GM19324 (cell line): ENCODE measurements at regions not wholly inside any gene's neighbourhood (a gene's known extent, or its start where the extent isn't known, plus 50 kb on each side); places are given as distances from the start of the nearest gene placed in this dataset.
"Not testable (repeated sequence)": the region's sequence is repeated elsewhere in the genome, so short reads cannot be mapped to it uniquely, and the experiment has no call there.

Experiments used
- ATAC-seq: cut with Tn5 transposase; IDR thresholded peaks from one replicate; pipeline ENCODE4 v1.9.1; 2021; ENCODE audit warnings: mild to moderate bottlenecking, moderate library complexity; ENCODE audit not compliant: unreplicated experiment, low FRiP score

- ATAC-seq = not testable (repeated sequence)
Measured at GRCh38 chr3:103531327-103531726, 1096.5 kb downstream of the ZPLD1 start.

DNA sequence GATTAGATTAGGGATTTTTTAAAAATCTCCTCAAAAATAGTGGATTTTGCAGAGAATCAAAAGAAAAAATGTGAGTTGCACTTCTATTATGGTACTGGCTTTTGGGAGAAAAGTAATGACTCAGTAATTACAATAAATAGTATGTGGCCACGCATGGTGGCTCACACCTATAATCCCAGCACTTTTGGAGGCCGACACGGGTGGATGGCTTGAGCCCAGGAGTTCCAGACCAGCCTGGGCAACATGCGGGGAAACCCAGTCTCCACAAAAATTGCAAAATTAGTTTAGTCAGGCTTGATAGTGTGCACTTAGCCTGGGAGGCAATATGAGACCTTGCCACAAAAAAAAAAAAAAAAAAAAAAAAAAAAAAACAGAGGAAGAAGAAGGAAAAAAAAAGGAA, 1098.2 kb downstream of the ZPLD1 start:
- ATAC-seq = no peak

GRCh38 chr3:103554451-103554850, 1119.6 kb downstream of the ZPLD1 start:
- no peak for ATAC-seq

- ATAC-seq = not testable (repeated sequence)
Measured at GRCh38 chr3:103564116-103564515, 1129.3 kb downstream of the ZPLD1 start.

GRCh38 chr3:103585809-103586208, 1151.0 kb downstream of the ZPLD1 start:
- ATAC-seq = no peak

- ATAC-seq = no peak
Measured at GRCh38 chr3:103589770-103590169, 1155.0 kb downstream of the ZPLD1 start.

DNA sequence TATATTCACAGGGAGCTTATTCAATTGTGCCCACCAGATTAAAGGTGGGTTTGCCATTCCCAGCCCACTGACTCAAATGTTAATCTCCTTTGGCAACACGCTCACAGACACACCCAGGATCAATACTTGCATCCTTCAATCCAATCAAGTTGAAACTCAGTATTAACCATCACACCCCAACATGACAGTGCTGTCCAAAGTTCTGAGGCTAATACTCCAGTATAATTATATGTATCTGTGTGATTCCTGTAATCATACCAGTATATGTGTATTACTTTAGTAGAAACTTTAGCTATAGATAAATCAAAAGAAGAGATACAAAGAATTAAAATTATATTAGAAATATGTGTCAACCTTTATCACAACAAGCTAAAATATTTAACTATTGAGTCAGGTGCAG, 1166.0 kb downstream of the ZPLD1 start:
- no peak for ATAC-seq

GRCh38 chr3:103601666-103602065, 1166.9 kb downstream of the ZPLD1 start:
- ATAC-seq = no peak

DNA sequence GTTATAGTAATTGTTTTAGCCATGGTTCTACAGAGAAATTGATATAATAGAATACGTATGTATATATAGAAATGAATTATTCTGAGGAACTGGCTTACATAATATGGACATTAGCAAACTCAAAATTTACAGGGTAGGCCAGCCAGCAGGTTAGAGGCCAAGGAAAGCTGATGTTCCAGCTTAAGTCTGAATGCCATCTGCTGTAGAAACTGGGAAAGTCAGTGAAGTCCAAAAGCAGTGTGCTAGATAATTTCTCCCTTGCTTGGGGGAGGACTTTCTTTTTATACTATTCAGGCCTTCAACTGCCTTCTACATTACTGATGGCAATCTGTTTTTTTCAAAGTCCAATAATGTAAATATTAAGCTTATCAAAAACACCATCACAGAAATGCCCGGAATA, 1174.7 kb downstream of the ZPLD1 start:
- ATAC-seq = no peak

DNA sequence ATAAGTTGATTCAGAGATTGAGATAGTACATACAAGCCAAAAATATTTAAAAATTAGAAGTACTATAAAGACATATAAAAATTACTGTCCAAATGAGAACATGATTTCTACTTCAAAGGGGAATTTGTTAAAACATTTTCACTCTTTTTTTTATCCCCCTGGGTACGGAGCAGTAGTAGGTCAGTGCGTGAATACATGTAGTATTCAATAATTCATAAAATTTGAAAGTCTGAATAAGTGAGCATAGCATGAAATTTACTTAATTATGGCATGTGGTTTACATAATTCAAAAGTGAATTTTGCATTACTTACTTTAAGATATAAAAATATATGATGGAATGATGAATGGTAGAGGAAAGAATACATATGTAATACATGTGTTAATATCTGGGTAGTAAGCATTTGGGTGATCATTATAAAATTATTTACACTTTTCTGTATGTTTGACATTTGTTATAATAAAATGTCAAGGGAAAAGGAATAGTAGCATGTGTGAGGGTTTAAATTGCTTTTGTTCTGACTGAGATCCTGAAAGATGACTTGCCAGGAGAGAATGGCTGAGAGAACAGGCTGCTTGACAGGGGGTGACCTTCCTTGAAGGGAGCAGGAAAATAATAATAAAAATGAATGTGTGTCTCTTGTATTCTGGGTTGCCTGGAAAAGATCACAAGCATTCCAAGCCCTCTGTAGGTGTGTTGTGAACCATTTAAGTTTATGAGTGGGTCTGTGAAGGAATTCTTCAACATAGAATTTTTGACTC, 1178.8 kb downstream of the ZPLD1 start:
- no peak for ATAC-seq

GRCh38 chr3:103614719-103615118, 1179.9 kb downstream of the ZPLD1 start:
- no peak for ATAC-seq

- ATAC-seq = no peak
Measured at GRCh38 chr3:103617961-103618360, 1183.1 kb downstream of the ZPLD1 start.

DNA sequence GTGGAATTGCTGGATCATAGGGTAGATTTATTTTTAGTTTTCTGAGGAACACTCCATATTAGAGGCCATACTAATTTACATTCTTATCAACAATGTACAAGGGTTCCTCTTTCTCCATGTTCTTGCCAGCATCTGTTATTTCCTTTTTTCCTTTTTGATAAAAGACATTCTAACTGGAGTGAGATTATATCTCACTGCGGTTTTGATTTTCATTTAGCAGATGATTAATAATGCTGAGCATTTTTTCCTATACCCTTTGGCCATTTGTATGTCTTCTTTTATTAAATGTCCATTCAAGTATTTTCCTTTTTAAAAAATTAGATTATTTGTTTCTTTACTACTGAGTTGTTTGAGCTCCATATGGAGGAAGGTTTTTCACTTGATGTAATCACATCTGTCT, 1189.5 kb downstream of the ZPLD1 start:
- no peak for ATAC-seq

DNA sequence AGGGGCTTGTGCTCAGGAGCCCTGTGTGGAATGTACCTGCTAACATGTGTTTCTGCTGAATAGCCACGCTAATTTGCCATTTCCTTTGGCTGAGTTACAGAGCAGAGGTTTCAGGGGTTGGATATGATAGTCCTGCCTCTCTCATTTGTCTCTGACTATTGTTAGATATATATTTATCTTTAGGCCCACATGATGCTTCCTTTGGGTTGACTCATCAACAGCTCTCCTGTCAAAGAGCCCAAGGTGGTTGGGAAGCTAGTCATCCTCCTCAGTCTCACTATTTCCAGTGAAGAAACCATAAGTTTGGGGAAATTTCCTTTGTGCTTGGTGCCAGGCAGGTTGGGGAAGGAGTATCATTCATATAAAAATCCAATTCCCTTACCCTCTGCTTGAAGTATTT, 1194.6 kb downstream of the ZPLD1 start:
- no peak for ATAC-seq

GRCh38 chr3:103644450-103644849, 1209.6 kb downstream of the ZPLD1 start:
- no peak for ATAC-seq

GRCh38 chr3:103653996-103654395, 1219.2 kb downstream of the ZPLD1 start:
- no peak for ATAC-seq

- ATAC-seq = no peak
Measured at GRCh38 chr3:103657756-103658155, 1222.9 kb downstream of the ZPLD1 start.

- no peak for ATAC-seq
Measured at GRCh38 chr3:103660810-103661209, 1226.0 kb downstream of the ZPLD1 start.

DNA sequence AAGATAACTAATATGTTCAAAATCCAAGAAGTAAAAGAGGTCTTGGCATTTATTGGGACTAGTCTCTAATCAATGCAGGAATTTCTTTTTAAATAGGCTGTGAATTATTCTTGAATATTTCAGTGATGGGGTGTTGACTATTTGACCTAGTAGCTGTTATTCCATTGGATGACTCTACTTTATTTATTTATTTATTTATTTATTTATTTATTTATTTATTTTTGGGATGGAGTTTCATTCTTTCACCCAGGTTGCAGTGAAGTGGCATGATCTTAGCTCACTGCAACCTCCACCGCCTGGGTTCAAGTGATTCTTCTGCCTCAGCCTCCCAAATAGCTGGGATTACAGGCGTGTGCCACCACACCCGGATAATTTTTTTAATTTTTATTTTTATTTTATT, 1227.8 kb downstream of the ZPLD1 start:
- no peak for ATAC-seq

GRCh38 chr3:103672346-103672745, 1237.5 kb downstream of the ZPLD1 start:
- no peak for ATAC-seq

DNA sequence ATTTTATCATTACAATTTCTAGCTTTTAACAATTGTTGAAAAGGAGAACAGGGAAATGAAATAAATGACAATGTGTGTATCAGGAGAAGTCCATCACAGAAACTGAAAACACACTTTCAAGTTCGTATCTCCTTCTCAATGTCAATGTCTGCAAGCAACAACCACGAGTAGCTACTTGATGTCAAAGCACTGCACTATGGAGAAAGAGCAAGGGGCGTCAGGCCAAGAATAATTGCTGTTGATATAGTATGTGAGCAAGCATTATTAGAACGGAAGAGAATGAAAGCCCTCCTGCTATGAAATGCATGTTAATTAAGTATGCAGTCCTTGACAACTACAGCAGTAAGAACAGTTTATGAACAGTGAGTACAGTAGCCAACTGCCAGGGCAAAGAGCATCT, 1250.1 kb downstream of the ZPLD1 start:
- ATAC-seq = no peak

- no peak for ATAC-seq
Measured at GRCh38 chr3:103685939-103686338, 1251.1 kb downstream of the ZPLD1 start.

- ATAC-seq = no peak
Measured at GRCh38 chr3:103690536-103690935, 1255.7 kb downstream of the ZPLD1 start.
